Stimulated activated CD4-positive, alpha-beta T cell treated with anti-CD3 and anti-CD28 coated beads, Interleukin-15, amount 100 ng/mL, for 1 hour (primary cell): ENCODE measurements at regions not wholly inside any gene's neighbourhood (a gene's known extent, or its start where the extent isn't known, plus 50 kb on each side); places are given as distances from the start of the nearest gene placed in this dataset.

Experiments
- DNase-seq, 2 donors: peaks; one replicate each; pipeline ENCODE4 v3.0.0-alpha.2; 2020; ENCODE audit warnings: low read depth in 1 of 2, low spot score in 1 of 2

GRCh38 chr4:153075836-153076518 is 128.3 kb upstream of the TRIM2 start:
- DNase-seq = no peak

- no peak for DNase-seq
These were observed 127.4 kb upstream of the TRIM2 start for GRCh38 chr4:153076861-153077260.

GRCh38 chr4:153079857-153080391 is 124.3 kb upstream of the TRIM2 start:
- DNase-seq = no peak

GRCh38 chr4:153081006-153081580 is 123.2 kb upstream of the TRIM2 start:
- DNase-seq = no peak

GRCh38 chr4:153081693-153082092 is 122.5 kb upstream of the TRIM2 start:
- no peak for DNase-seq

GRCh38 chr4:153082322-153083301 is 121.6 kb upstream of the TRIM2 start:
- DNase-seq = no peak

- DNase-seq = no peak
These were observed 120.7 kb upstream of the TRIM2 start for GRCh38 chr4:153083447-153083947.

- no peak for DNase-seq
These were observed 119.8 kb upstream of the TRIM2 start for GRCh38 chr4:153084224-153084979.

GRCh38 chr4:153084980-153085630 is 119.1 kb upstream of the TRIM2 start:
- DNase-seq = peak; percentile 74 to 80

- DNase-seq = no peak
These were observed 116.5 kb upstream of the TRIM2 start for GRCh38 chr4:153087671-153088194.

- no peak for DNase-seq
These were observed 114.5 kb upstream of the TRIM2 start for GRCh38 chr4:153089742-153090141.

GRCh38 chr4:153090181-153090580 is 114.1 kb upstream of the TRIM2 start:
- no peak for DNase-seq

- no peak for DNase-seq
These were observed 113.4 kb upstream of the TRIM2 start for GRCh38 chr4:153090670-153091385.

GRCh38 chr4:153093396-153093795 is 110.8 kb upstream of the TRIM2 start:
- DNase-seq = no peak

GRCh38 chr4:153093802-153094201 is 110.4 kb upstream of the TRIM2 start:
- no peak for DNase-seq

GRCh38 chr4:153094435-153094834 is 109.8 kb upstream of the TRIM2 start:
- no peak for DNase-seq

- DNase-seq = no peak
These were observed 108.6 kb upstream of the TRIM2 start for GRCh38 chr4:153095448-153096204.

- DNase-seq = no peak
These were observed 107.9 kb upstream of the TRIM2 start for GRCh38 chr4:153096344-153096743.

GRCh38 chr4:153098427-153098826 is 105.8 kb upstream of the TRIM2 start:
- DNase-seq = no peak
